Hematopoietic multipotent progenitor cell treated with erythropoietin and hydrocortisone succinate and interleukin-3 and kit ligand, for 8 days (in vitro differentiated cells): ENCODE measurements at regions not wholly inside any gene's neighbourhood (a gene's known extent, or its start where the extent isn't known, plus 50 kb on each side); places are given as distances from the start of the nearest gene placed in this dataset.
"Not testable (repeated sequence)": the region's sequence is repeated elsewhere in the genome, so short reads cannot be mapped to it uniquely, and the experiment has no call there.

ENCODE experiments used
- DNase-seq: peaks from one replicate; pipeline ENCODE4 v3.0.0-alpha.2; 2015

DNA sequence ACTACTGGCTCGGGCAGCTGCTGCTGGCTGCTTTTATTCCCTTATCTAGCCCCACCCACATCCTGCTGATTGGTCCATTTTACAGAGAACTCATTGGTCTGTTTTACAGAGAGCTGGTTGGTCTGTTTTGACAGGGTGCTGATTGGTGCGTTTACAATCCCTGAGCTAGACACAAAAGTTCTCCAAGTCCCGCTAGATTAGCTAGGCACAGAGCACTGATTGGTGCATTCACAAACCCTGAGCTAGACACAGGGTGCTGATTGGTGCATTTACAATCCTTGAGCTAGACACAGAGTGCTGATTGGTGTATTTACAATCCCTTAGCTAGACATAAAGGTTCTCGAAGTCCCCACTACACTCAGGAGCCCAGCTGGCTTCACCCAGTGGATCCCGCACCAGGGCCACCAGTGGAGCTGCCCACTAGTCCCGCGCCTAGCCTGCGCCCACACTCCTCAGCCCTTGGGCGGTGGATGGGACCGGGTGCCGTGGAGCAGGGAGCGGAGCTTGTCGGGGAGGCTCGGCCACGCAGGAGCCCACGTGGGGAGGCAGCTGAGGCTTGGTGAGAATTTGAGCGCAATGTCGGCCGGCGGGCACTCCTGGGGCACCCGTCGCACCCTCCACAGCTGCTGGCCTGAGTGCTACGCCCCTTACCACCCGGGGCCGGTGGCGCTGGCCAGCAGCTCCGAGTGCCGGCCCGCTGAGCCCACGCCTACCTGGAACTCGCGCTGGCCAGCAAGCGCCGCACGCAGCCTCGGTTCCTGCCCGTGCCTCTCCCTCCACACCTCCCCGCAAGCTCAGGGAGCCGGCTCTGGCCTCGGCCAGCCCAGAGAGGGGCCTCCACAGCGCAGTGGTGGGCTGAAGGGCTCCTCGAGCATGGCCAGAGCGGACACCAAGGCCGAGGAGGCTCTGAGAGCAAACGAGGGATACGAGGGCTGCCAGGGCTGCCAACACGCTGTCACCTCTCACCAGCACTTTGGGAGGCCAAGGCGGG is 91.1 kb upstream of the HS3ST2 start:
- not testable (repeated sequence) for DNase-seq

DNA sequence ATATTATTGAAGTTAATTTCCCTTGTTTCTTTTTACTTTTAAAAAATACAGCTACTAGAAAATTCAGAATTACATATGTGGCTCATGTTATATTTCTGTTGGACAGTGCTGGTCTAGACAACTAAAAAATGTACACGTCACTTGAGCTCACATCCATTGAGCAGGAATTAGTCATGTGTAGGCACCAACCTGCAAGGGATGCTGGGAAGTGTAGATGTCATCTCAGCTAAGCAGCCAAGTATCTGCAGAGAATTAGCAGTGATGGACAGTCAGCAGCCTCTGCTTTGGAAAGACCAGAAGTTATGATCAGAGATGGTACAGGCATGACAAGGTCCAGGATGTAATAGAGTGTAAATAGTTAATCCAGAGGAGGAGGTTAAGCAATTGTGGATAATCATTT is 87.1 kb upstream of the HS3ST2 start:
- DNase-seq: no peak

DNA sequence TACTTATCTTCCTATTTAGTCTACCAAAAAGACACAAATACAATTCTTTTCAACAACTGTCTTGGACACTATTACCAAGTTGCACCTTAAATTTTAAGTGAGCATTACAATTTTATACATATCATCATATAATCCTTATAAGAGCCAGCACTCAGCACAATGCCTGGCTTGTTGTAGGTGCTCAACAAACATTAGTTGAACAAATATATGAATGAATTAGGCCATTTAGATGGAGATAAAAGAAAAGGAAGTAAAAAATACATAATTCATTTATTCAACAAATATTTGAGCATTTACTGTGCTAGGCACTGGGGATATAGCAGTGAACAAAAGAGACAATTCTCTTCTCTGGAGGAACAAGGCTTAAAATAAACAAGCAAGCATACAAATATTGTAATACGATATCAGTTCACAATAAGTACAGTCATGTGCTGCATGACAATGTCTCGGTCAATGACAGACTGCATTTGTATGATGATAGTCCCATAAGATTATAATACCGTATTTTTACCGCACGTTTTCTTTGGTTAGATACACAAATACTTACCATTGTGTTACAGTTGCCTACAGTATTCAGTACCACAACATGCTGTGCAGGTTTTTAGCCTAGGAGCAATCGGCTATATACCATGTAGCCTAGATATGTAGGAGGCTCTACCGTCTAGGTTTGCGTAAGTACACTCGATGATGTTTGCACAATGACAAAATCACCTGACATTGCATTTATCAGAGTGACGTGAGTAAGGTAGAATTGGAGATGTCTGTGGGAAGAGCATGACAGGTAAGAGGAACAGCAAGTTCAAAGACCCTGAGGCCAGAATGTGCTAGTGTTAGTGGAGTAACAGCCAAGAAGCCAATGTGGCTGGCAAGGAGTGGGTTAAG is 86.4 kb upstream of the HS3ST2 start:
- no peak for DNase-seq

DNA sequence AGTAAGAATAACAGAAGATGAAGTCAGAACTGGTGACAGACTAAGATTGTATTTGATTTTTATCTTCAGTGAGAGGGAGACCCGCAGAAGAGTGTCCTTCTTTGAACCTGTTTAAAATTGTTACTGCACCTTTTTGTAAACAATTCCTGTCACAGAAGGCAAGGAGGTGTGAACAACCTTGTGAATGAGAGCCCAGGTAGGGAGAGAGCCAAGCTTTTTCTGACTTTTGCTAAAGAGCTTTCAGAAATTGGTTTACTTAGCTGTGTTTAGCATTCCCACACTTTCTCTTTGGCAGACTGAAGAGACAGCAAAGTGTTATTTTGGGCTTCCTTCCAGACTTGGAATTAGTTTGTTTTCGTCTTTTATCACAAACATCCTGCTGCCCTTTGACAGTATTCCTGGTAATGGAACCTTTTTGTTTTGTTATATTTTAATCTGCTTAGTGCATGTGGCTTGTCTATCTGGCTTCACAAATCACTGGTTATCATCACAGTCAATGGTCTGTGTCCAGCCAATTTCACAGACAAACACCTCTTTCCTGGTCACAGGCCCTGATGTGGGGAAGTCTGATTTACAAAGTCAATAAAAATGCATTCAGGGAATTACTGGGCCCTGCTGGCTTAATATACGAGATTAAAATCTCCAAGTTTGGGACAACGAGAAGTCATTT is 85.7 kb upstream of the HS3ST2 start:
- no peak for DNase-seq

DNA sequence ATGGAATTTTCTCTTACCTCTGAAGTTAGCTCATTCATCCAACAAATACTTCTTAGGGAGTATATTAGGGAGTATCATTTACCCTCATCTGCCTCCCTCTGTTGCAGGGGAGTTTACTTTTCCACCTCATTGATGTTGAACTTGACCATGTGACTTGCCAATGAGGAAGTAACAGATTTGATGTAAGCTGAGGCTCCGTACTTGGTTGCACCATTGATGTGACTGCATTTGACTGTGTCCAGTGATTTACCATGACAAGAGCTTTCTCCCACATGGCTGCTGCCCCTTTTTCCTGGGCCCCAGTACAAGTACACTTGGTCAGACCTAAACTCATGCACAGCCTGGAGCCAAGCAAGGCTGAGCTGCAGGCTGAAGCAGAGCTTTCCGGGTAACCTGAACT is 81.6 kb upstream of the HS3ST2 start:
- no peak for DNase-seq

DNA sequence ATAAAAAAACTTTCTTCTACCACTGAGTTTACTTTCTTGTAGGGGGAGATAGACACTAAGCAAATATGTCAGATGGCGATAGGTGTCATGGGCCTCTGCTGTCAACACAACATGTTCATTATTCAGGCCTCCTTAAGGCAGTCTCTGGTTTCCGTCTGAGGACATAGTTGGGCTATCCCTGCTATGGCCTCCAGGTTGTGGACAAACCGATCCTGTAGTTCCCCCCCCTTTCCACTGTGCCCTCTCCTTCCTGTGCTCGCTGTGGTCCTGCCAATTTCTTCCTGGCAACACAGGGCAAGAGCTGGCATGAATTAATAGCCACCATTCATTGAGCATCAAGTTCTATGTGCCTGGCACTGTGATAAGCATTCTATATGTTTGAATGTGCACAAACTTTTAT is 81.0 kb upstream of the HS3ST2 start:
- DNase-seq: no peak

DNA sequence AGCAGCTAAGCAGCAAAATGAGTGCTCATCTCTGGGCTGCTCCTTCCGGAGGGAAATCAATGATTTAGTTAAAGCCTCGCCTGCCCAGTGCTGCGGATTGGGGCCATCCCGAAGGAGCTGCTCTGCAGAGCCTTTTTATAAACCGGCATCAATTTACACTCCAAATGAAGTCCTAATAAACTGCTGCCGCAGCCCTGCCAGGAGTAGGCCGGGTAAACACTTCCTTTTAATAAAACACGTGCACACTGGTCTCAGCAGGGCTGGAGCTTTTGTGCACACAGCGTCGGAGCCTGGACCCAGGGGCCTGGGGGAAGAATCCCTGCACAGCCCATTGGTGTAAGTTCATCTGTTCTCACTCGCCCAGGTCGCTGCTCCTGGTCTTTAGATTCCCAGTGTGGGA is 79.6 kb upstream of the HS3ST2 start:
- no peak for DNase-seq

DNA sequence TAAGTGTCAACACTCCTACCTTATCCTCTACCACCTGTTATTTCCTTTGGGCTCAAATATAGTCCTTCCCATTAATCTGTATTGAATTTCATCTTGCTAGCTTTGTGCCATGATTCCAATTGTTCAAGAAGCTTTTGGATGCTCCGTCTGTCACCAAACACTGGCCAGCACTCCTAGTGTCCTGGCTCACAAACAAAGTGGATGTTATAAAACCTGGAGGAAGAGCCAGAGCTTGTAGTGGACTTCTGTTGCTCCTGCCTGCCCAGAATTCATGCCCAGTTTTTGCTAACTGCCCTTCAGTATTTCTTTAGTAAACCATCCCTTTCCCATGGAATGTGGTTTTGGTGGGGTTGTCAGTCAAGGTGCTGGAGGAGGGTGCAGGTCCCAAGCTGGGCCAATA is 77.2 kb upstream of the HS3ST2 start:
- DNase-seq: no peak

DNA sequence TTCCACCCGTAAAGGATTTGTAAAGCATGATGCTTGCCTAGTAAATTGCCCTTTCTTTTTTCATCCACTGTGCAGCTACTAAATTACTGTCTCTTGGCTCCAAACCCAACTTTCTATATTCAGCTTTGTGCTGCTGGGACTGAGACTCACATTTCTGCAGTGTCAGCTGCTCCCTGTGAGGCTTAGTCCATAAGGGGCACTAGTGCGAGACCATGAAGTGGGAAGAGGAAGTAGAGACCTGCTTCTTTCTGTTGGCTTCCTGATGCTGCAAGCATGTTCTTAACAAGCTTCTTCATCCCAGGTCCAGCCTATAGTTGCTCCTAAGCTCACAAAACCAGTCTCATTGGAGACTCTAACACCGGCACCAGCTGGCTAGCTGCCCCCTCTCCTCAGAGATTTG is 74.9 kb upstream of the HS3ST2 start:
- DNase-seq: no peak

DNA sequence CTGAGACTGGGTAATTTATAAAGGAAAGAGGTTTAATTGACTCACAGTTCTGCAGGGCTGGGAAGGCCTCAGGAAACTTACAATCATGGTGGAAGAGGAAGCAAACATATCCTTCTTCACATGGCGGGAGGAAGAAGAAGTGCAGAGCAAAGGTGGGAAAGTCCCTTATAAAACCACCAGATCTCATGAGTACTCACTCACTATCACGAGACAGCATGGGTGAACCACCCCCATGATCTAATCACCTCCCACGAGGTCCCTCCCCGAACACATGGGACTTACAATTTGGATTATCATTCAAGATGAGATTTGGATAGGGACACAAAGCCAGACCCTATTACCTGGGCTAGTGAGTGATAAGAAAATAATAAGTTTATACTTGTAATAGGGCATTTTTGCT is 70.6 kb upstream of the HS3ST2 start:
- no peak for DNase-seq

DNA sequence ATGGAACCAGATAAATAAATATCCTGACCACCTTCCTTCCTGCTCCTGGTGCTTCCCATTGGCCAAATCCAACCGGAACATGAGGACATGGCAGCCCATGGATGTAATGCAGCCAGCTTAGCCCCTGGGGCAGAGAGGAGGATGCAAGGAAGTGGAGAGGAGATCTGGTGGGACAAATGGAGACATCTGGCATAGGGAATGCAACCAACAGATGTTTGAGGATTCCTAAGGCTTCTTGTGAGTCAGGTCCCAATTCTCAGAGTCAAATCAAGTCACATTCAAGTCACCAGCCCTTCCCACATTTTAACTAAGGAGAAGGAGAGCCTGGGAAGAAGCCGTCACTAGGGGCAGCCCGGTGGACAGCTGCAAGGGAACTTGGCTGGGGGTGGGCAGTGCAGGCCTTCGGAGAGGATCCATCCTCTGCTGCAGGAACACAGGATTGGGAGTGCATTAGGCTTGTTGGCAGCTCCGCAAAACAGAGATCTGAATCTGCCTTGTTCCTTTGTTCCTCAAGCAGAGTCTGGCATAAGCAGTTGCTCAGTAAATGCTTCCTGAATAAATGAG is 62.8 kb upstream of the HS3ST2 start:
- no peak for DNase-seq

DNA sequence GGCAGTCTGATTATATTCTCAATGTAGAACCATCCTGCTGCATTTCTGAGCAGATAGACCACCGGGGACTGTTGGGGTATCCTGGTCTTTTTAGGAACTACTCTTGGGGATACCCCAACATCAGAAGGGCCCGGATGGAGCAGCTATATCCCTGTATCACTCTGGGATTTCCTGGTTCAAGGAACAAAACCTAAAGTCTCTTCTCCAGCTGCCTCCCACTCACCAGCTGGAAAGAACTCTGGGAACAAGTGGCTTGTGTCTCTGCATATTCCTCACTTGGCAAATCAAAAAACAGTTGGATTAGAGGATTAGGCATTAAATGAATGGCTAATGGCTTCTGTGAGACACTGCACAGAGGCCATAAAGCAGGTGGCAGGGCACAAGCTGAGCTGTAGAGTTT is 62.3 kb upstream of the HS3ST2 start:
- DNase-seq: no peak

DNA sequence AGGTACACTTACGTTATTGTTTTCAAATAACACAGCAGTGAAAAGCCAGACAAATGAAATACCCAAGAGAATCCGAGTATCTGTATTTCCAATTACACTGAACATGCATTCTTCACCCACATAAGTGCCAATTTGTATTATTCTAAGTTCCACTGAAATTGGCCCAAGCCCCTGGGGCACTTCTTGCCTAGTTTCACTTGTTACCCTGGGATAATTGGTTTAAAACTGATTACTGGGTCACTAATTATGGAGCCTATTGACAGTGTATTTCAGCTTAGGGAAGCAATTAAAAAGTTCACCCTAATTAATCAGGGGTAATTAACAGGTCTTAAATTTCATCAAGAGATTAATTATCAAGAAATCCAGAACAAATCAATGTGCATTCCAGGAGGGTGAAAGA is 60.5 kb upstream of the HS3ST2 start:
- DNase-seq: no peak

DNA sequence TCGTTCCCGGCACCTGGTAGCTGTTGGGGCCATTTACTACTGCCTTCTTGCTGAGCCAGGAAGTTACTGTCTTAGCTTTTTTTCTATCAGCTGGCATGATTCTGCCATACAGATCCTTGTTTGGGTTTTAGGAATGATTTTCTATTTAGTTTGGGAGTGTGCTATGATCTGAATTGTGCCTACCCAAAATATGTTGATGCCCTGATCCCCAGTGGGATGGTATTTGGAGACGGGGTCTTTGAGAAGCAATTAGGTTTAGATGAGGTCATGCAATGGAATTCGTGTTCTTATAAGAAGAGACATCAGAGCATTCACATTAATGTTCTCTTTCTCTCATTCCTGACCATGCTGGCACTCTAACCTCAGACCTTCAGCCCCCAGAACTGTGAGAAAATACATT is 59.4 kb upstream of the HS3ST2 start:
- no peak for DNase-seq

DNA sequence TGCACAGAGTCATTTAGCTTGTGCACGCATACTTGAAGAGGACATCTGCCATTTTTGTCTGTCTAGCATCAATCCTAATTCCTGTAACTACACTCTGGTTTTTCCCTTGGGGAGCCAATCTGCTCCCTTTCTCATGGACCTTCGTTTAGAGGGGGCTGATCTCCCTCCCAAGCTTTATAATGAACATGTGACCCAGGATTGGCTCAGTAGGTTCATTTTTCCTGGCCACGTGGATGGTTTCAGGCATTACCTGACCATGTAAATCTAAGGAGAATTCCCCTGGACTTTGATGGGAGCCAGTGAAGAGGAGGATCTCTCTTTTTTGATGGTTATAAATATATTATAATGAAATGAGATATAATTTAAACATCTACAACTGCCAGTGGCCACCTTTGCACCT is 56.8 kb upstream of the HS3ST2 start:
- no peak for DNase-seq

DNA sequence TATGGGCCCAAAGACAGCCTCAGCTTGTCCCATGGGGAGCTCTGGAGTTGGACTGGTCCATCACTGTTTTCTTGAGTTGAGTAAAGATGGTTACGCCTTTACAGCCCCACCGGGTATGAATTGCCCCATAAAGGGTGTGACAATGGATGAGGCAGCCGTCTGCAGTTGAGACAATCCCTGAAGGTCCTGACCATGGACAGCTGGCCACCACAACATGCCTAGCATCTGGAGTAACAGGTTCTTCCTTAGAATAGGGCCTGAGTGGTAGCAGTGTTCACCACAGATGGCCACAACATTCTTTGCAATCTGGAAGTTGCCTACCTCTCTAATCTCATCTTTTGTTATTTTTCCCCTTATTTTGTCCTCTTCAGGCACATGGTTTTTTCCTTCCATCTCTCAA is 51.5 kb upstream of the HS3ST2 start:
- no peak for DNase-seq

DNA sequence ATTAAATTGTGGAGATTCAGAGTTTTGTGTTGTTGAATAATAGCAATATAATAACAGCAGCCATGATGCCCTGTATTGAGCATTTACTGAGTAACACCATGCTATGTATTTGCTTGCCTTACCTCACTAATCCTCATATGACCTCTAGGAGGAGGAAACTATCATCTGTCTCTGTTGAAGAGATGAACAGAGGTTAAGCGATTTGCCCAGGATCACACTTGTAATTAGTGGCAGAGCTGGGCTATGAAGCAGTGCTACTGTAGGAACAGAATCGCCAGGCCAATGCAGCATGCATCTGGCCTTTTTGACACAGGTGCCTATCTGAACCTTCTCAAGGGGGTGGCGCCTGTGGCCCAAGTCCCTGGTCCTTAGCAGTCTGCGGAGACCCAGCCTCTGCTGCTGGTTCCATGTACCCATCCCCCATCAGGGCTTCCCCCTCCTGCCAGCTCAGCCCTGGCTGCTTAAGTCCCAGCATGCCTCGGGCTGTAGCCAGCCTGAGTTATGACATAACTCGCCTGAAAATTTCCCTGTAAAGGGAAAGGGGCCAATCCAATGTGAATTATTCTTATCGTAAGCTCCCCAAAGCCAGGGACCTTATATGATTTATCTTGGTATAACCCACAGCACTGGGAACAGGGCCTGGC is 50.4 kb upstream of the HS3ST2 start:
- no peak for DNase-seq
